ENCODE measurements at regions not wholly inside any gene's neighbourhood (a gene's known extent, or its start where the extent isn't known, plus 50 kb on each side); places are given as distances from the start of the nearest gene placed in this dataset.

DNA sequence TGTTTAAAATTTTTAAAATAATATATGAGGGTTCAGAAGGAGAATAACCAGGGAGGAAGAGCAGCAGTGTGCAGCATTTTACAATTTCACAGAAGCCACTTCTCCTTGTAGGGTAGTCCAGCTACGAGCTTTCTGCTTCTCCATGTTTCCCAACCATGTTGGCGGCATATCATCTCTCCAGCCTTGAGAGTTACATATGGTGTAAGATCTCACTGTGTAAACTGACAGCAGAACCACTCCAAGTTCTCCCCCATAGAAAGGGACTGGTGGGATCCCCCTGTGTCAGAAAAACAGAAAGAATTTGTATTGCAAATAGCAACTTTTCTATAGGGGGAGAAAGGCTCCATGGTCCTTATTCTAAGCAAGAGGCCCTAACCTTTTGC, 266.8 kb upstream of the ACVR2A start:
- Mint-ChIP-seq H3K4me1 (ENCODE audit: low read depth) (no peaks in the 10 kb centered on the region), H3K4me3 (no peak overlapping the region), H3K36me3 (ENCODE audit: low read depth) (no peaks in the 10 kb centered on the region), H3K9me3 (no peaks in the 10 kb centered on the region), H3K27ac (no peak overlapping the region), H3K27me3 (ENCODE audit: insufficient read depth) (peaks cover 2% of the 10 kb centered on the region)
- no peak for DNase-seq (ENCODE audit: low spot score)
- intact Hi-C loops (cut with micrococcal nuclease), result no loop called here

- no peaks in the 10 kb centered on the region for H3K4me1 Mint-ChIP-seq (ENCODE audit: low read depth)
Observed at GRCh38 chr2:147577323-147577997, 267.4 kb upstream of the ACVR2A start.

GRCh38 chr2:147575106-147575505, 269.7 kb upstream of the ACVR2A start:
- no peak for DNase-seq (ENCODE audit: low spot score)
- Mint-ChIP-seq H3K4me3 (no peak overlapping the region), H3K27ac (no peak overlapping the region), H3K27me3 (ENCODE audit: insufficient read depth) (peaks cover 2% of the 10 kb centered on the region), H3K4me1 (ENCODE audit: low read depth) (no peaks in the 10 kb centered on the region), H3K36me3 (ENCODE audit: low read depth) (no peaks in the 10 kb centered on the region), H3K9me3 (peaks cover 6% of the 10 kb centered on the region)
- intact Hi-C loops (cut with micrococcal nuclease), result no loop called here

More at GRCh38 chr2:147577323-147577997, 267.4 kb upstream of the ACVR2A start:
- H3K36me3 Mint-ChIP-seq (ENCODE audit: low read depth), result no peaks in the 10 kb centered on the region
- H3K27me3 Mint-ChIP-seq (ENCODE audit: insufficient read depth), result peaks cover 2% of the 10 kb centered on the region
- no peak for DNase-seq (ENCODE audit: low spot score)
- H3K27ac Mint-ChIP-seq, result no peak overlapping the region
- intact Hi-C loops (cut with micrococcal nuclease), result no loop called here
- H3K4me3 Mint-ChIP-seq, result no peak overlapping the region
- H3K9me3 Mint-ChIP-seq, result no peaks in the 10 kb centered on the region

- no peak overlapping the region for H3K27ac Mint-ChIP-seq
- intact Hi-C loops (cut with micrococcal nuclease), result no loop called here
Observed at GRCh38 chr2:147572622-147573021, 272.2 kb upstream of the ACVR2A start.

DNA sequence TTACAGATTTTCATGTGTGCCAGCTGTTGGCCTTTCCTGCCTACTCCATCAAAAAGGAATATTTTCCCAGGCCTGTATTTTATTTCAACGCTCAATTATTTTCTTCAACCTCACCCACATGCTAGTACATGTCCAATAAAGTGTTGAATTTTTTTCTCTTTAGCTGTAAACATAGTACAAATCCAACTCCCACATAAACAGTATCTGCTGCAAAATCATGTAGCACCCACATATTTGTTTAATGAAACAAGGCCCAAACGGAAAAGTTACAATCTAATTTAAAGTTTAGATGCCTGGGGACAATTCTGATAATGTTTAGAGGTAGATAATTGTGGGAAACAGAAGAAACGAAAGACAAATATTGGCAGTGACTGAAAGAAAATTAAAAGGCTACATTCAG, 275.4 kb upstream of the ACVR2A start:
- Mint-ChIP-seq H3K36me3 (ENCODE audit: low read depth) (peaks cover under 1% of the 10 kb centered on the region), H3K27me3 (ENCODE audit: insufficient read depth) (peaks cover 2% of the 10 kb centered on the region), H3K4me3 (no peak overlapping the region), H3K4me1 (ENCODE audit: low read depth) (no peaks in the 10 kb centered on the region), H3K9me3 (peaks cover 6% of the 10 kb centered on the region), H3K27ac (no peak overlapping the region)
- no peak for DNase-seq (ENCODE audit: low spot score)
- intact Hi-C loops (cut with micrococcal nuclease), result no loop called here

More at GRCh38 chr2:147572622-147573021, 272.2 kb upstream of the ACVR2A start:
- Mint-ChIP-seq H3K36me3 (ENCODE audit: low read depth) (no peaks in the 10 kb centered on the region), H3K27me3 (ENCODE audit: insufficient read depth) (peaks cover 2% of the 10 kb centered on the region), H3K4me3 (no peak overlapping the region), H3K4me1 (ENCODE audit: low read depth) (no peaks in the 10 kb centered on the region), H3K9me3 (peaks cover 6% of the 10 kb centered on the region)
- no peak for DNase-seq (ENCODE audit: low spot score)

DNA sequence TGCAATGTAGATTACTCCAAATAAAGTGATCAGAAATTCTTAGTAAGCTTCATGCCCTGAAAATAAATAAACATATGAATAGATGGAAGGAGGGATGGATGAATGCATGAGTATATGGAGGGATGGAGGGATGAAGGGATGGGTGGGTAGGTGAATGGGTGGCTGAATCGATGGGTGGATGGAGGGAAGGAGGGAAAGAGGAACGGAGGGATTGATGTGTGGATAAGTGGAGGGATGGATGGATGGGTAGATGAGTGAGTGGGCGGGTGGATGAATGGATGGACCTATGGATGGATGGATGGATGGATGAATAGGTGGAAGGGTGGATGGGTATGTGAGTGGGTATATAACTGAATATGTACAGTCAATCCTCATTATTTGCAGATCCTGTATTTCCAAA, 276.7 kb upstream of the ACVR2A start:
- no peak overlapping the region for H3K27ac Mint-ChIP-seq
- no peaks in the 10 kb centered on the region for H3K4me1 Mint-ChIP-seq (ENCODE audit: low read depth)
- no peak for DNase-seq (ENCODE audit: low spot score)
- intact Hi-C loops (cut with micrococcal nuclease), result no loop called here
- peaks cover 2% of the 10 kb centered on the region for H3K36me3 Mint-ChIP-seq (ENCODE audit: low read depth)
- peaks cover 6% of the 10 kb centered on the region for H3K9me3 Mint-ChIP-seq
- H3K4me3 Mint-ChIP-seq, result no peak overlapping the region
- H3K27me3 Mint-ChIP-seq (ENCODE audit: insufficient read depth), result peaks cover 5% of the 10 kb centered on the region

GRCh38 chr2:147567136-147567535, 277.7 kb upstream of the ACVR2A start:
- Mint-ChIP-seq H3K4me1 (ENCODE audit: low read depth) (no peaks in the 10 kb centered on the region), H3K4me3 (no peak overlapping the region), H3K36me3 (ENCODE audit: low read depth) (peaks cover 2% of the 10 kb centered on the region), H3K27me3 (ENCODE audit: insufficient read depth) (peaks cover 5% of the 10 kb centered on the region), H3K27ac (no peak overlapping the region), H3K9me3 (peaks cover 6% of the 10 kb centered on the region)
- DNase-seq (ENCODE audit: low spot score), result no peak
- intact Hi-C loops (cut with micrococcal nuclease), result no loop called here

DNA sequence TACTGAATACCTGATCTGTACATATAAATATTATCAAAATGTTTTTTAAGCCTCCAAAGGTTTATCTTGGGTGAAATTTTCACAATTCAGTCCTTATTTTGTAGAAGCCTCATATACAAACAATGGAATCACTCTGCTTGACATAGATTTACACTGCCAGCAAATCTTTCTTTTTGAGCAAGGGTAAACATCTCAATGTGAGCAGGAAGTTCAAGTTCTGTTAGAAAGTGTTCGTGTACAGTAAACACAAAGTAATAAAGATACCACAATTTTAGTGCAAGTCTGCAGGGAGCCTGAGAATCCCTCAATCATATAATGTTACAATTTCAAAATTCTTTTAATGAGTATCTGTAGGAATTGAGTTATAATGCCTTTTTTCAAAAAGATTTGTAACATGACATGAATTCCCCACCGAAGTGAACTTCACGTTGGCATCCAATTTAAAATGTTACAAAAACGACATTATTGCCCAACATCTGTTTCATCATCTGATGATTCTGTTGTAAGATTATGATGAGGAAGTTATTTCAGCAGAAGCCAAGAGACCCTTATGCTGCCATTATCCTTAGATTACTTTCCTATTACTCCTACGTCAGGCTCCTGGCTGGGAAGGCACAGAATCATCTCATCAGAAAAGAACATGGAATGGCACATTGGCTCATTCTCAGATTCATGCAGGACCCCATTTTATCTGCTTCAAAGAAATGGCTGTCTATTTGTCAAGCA, 283.9 kb upstream of the ACVR2A start:
- H3K27ac Mint-ChIP-seq, result no peak overlapping the region
- H3K4me3 Mint-ChIP-seq, result no peak overlapping the region
- intact Hi-C loops (cut with micrococcal nuclease), result no loop called here
- no peaks in the 10 kb centered on the region for H3K9me3 Mint-ChIP-seq
- no peak for DNase-seq (ENCODE audit: low spot score)
- peaks cover 11% of the 10 kb centered on the region for H3K4me1 Mint-ChIP-seq (ENCODE audit: low read depth)
- peaks cover 5% of the 10 kb centered on the region for H3K27me3 Mint-ChIP-seq (ENCODE audit: insufficient read depth)
- peaks cover 2% of the 10 kb centered on the region for H3K36me3 Mint-ChIP-seq (ENCODE audit: low read depth)

DNA sequence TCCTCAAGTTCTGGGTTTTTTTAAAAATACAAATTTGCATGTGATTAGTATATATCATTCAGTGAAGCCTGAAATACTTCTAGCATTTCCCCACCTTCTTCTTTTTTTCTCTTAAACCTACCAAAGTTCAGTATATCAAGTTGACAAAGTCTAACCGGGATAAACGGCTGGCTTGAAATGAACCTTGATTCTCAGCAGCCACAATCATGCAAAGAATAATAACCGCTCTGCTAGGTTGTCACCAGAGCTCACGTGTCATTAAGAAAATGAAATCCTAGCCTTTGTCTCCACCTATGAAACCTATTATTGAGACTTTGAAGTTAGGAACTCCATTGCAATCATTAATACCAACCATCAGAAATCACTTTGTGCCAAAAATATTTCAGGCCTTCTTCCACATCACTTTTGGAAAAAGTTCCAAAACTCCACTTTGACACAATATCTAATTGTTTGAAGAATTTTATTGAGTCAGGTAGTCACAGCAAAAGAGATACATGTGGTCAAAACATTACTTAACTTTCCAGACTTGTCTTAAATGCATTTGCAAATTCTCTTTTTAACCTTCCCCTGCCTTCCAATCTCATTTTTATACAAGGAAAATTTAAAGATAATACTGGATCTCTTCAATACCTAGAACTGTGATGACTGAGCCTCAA, 285.6 kb upstream of the ACVR2A start:
- no peaks in the 10 kb centered on the region for H3K9me3 Mint-ChIP-seq
- peaks cover 11% of the 10 kb centered on the region for H3K4me1 Mint-ChIP-seq (ENCODE audit: low read depth)
- no peaks in the 10 kb centered on the region for H3K36me3 Mint-ChIP-seq (ENCODE audit: low read depth)
- no peak for DNase-seq (ENCODE audit: low spot score)
- intact Hi-C loops (cut with micrococcal nuclease), result no loop called here
- H3K27me3 Mint-ChIP-seq (ENCODE audit: insufficient read depth), result peaks cover 2% of the 10 kb centered on the region
- H3K27ac Mint-ChIP-seq, result no peak overlapping the region
- H3K4me3 Mint-ChIP-seq, result no peak overlapping the region

DNA sequence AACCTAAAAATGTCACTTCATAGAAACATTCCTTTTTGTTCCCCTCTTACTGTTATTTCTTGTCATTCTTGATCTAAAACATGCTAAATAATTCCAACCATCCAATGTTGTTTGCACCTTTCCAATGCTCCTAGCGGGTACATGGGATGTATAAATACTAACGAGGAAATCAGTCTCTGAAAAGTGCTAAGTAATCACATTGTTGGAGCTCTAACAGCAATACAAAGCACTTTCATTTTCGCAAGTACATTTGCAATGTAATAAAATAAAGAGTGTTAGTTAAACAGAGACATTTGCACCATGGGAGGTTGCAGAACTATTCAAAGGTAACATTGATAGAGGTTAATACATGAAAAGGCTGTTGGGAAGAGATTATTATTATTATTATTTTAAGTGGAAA, 286.2 kb upstream of the ACVR2A start:
- H3K4me3 Mint-ChIP-seq, result no peak overlapping the region
- H3K4me1 Mint-ChIP-seq (ENCODE audit: low read depth), result peaks cover 11% of the 10 kb centered on the region
- H3K9me3 Mint-ChIP-seq, result no peaks in the 10 kb centered on the region
- no peaks in the 10 kb centered on the region for H3K36me3 Mint-ChIP-seq (ENCODE audit: low read depth)
- H3K27me3 Mint-ChIP-seq (ENCODE audit: insufficient read depth), result peaks cover 2% of the 10 kb centered on the region
- H3K27ac Mint-ChIP-seq, result no peak overlapping the region
- DNase-seq (ENCODE audit: low spot score), result no peak
- intact Hi-C loops (cut with micrococcal nuclease), result no loop called here

DNA sequence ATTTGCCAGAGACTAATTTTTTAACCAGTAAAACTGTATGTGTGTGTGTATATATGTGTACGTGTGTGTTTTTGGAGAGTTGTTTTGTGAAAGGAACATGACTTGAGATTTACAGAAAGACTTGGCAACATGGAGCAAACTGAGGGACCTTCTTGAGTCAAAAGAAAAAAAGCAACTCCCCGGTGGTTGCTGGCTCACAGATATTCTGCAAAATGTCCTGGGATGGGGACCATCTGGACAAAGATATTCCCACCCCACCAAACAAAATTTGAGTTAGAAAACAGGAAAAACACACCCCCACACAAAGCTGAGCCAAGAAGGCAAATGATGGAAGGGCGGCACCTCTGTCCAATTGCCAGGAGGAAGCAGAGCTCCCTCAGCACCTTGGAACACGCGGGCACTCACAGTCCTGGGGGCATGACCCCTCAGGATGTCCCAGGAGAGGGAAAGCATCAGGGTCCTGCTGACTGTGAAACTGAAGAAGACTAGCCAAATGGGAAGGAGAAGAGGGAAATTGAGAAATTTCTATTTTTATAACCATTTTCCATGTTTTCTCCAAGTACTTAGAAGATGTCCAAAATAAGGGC, 290.2 kb upstream of the ACVR2A start:
- Mint-ChIP-seq H3K9me3 (no peaks in the 10 kb centered on the region), H3K36me3 (ENCODE audit: low read depth) (no peaks in the 10 kb centered on the region), H3K4me3 (no peak overlapping the region), H3K27me3 (ENCODE audit: insufficient read depth) (peaks cover 1% of the 10 kb centered on the region), H3K4me1 (ENCODE audit: low read depth) (peaks cover 11% of the 10 kb centered on the region), H3K27ac (no peak overlapping the region)
- no peak for DNase-seq (ENCODE audit: low spot score)
- intact Hi-C loops (cut with micrococcal nuclease), result no loop called here

DNA sequence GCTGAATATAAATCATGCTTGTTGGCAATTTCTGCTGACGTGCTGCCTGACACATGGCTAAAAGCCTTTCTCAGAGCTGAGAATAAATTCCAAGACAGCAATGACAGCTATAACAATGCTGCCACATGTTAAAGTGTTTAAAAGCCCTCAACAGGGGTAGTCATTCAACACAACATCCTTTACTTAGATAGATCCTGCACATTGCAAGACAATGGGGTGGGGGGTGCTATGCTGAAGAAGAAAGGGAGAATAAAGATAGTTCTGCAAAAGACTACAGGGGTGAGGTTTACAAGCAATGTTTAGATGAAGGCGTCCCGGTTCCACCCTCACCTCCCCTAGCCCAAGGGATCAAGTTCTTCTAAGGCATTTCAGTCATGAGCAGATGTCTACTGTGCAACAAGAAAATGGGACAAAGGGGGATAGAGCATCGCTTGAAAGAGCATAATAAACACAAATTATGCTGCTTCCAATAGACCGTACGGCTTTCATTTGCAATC, 291.0 kb upstream of the ACVR2A start:
- peaks cover 1% of the 10 kb centered on the region for H3K27me3 Mint-ChIP-seq (ENCODE audit: insufficient read depth)
- intact Hi-C loops (cut with micrococcal nuclease), result no loop called here
- no peak for DNase-seq (ENCODE audit: low spot score)
- no peaks in the 10 kb centered on the region for H3K9me3 Mint-ChIP-seq
- peaks cover 6% of the 10 kb centered on the region for H3K4me1 Mint-ChIP-seq (ENCODE audit: low read depth)
- H3K36me3 Mint-ChIP-seq (ENCODE audit: low read depth), result no peaks in the 10 kb centered on the region
- H3K4me3 Mint-ChIP-seq, result no peak overlapping the region
- no peak overlapping the region for H3K27ac Mint-ChIP-seq

All from activated T-helper 1 cell treated with anti-CD3 and anti-CD28 coated beads, Interleukin-12 subunit alpha, Interleukin-12 subunit beta, Interleukin-2, Interleukin-4 antibody, amounts not matched to agents 30 ng/mL and 10 ng/mL and 1 ng/mL, durations not matched to agents 14 hours and 24 hours and 36 hours (primary cell).